ENCODE measurements at regions not wholly inside any gene's neighbourhood (a gene's known extent, or its start where the extent isn't known, plus 50 kb on each side); places are given as distances from the start of the nearest gene placed in this dataset.

DNA sequence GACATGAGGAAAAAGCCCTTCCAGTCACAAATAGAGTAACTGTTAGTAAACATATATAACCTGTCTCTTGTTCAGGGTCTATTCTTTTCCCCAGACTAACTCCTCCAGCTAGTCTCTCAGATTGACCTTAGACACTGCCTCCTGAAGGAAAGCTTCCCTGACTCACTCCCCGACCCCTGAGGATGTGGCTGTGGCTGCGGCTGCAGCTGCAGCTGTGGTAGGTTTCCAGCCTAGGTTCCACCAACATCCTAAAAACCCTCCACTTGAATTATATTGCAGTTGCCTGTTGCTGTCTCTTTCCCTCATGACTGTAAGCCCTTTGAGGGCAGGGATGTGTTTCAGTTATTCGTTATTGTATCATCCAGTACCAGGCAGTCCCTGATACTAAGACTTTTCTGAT is 132.9 kb upstream of the C1orf21 start:
- peaks cover 10% of the 10 kb centered on the region for H3K9me3 Mint-ChIP-seq (ENCODE audit: low read depth)
- no peak for DNase-seq (ENCODE audit: low spot score, unreplicated experiment)
- peaks cover 2% of the 10 kb centered on the region for H3K4me1 Mint-ChIP-seq (ENCODE audit: low read depth)
- no peak overlapping the region for H3K27ac Mint-ChIP-seq
- no peaks in the 10 kb centered on the region for H3K36me3 Mint-ChIP-seq (ENCODE audit: insufficient read depth)
- peaks cover 25% of the 10 kb centered on the region for H3K27me3 Mint-ChIP-seq
- TF ChIP-seq, protein P1, sequence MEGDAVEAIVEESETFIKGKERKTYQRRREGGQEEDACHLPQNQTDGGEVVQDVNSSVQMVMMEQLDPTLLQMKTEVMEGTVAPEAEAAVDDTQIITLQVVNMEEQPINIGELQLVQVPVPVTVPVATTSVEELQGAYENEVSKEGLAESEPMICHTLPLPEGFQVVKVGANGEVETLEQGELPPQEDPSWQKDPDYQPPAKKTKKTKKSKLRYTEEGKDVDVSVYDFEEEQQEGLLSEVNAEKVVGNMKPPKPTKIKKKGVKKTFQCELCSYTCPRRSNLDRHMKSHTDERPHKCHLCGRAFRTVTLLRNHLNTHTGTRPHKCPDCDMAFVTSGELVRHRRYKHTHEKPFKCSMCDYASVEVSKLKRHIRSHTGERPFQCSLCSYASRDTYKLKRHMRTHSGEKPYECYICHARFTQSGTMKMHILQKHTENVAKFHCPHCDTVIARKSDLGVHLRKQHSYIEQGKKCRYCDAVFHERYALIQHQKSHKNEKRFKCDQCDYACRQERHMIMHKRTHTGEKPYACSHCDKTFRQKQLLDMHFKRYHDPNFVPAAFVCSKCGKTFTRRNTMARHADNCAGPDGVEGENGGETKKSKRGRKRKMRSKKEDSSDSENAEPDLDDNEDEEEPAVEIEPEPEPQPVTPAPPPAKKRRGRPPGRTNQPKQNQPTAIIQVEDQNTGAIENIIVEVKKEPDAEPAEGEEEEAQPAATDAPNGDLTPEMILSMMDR (IDR thresholded peaks at IDR 0.05; ENCODE audit: unreplicated experiment): no peak
- H3K4me3 Mint-ChIP-seq (ENCODE audit: low read depth): no peak overlapping the region

- no peak overlapping the region for H3K4me3 Mint-ChIP-seq (ENCODE audit: low read depth)
- no peak overlapping the region for H3K27ac Mint-ChIP-seq
- H3K36me3 Mint-ChIP-seq (ENCODE audit: insufficient read depth): no peaks in the 10 kb centered on the region
- DNase-seq (ENCODE audit: low spot score, unreplicated experiment): no peak
- H3K4me1 Mint-ChIP-seq (ENCODE audit: low read depth): no peaks in the 10 kb centered on the region
- peaks cover 18% of the 10 kb centered on the region for H3K27me3 Mint-ChIP-seq
- H3K9me3 Mint-ChIP-seq (ENCODE audit: low read depth): peaks cover 4% of the 10 kb centered on the region
- TF ChIP-seq, protein P1 (IDR thresholded peaks at IDR 0.05; ENCODE audit: unreplicated experiment): no peak
Observed at GRCh38 chr1:184254849-184255248, 132.0 kb upstream of the C1orf21 start.

- peaks cover 4% of the 10 kb centered on the region for H3K9me3 Mint-ChIP-seq (ENCODE audit: low read depth)
- TF ChIP-seq, protein P1 (IDR thresholded peaks at IDR 0.05; ENCODE audit: unreplicated experiment): no peak
- DNase-seq (ENCODE audit: low spot score, unreplicated experiment): no peak
- H3K36me3 Mint-ChIP-seq (ENCODE audit: insufficient read depth): no peaks in the 10 kb centered on the region
- no peaks in the 10 kb centered on the region for H3K4me1 Mint-ChIP-seq (ENCODE audit: low read depth)
- H3K27me3 Mint-ChIP-seq: peaks cover 15% of the 10 kb centered on the region
- H3K27ac Mint-ChIP-seq: no peak overlapping the region
- no peak overlapping the region for H3K4me3 Mint-ChIP-seq (ENCODE audit: low read depth)
Observed at GRCh38 chr1:184255560-184255959, 131.3 kb upstream of the C1orf21 start.

DNA sequence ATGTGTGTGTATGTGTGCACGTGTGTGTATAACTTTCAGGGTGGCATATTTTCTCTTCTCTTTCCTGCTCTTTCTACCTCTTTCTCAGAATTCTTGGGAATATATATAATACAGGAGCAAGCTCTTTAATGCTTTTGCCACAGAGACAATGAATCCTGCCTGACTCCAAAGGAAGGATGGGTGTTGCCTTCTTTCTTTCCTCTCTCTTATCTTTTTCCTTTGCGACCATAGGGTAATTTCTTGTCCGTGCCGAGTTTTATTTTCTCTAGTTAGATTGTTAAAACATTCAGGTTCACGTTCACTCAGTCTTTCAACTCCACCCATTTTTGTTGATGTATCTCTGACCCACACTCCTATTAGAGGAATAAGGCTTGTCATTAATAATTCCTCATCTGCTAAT is 129.0 kb upstream of the C1orf21 start:
- Mint-ChIP-seq H3K27me3 (peaks cover 16% of the 10 kb centered on the region), H3K27ac (no peak overlapping the region), H3K9me3 (ENCODE audit: low read depth) (peaks cover 4% of the 10 kb centered on the region), H3K36me3 (ENCODE audit: insufficient read depth) (no peaks in the 10 kb centered on the region), H3K4me1 (ENCODE audit: low read depth) (no peaks in the 10 kb centered on the region), H3K4me3 (ENCODE audit: low read depth) (no peak overlapping the region)
- DNase-seq (ENCODE audit: low spot score, unreplicated experiment): no peak
- TF ChIP-seq, protein P1 (IDR thresholded peaks at IDR 0.05; ENCODE audit: unreplicated experiment): no peak

DNA sequence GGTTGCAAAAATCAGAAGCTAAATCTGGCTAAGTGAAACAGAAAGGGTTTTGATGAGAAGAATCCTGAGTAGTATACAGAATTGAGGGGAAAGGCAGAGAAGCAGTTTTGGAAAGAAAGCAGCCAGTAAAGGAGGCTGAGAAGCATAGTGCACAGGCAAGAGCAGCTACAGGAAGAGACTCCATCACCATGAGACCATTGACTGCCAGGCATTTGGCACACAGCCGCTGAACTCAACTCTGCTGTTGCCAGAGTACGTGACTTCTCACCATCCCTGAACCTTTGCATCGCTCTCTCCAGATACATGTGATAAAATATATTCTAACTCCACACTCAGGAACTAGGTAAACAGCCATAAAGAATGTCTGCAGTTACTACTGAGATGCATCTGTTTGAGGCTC is 128.3 kb upstream of the C1orf21 start:
- H3K9me3 Mint-ChIP-seq (ENCODE audit: low read depth): peaks cover 4% of the 10 kb centered on the region
- DNase-seq (ENCODE audit: low spot score, unreplicated experiment): no peak
- no peak overlapping the region for H3K4me3 Mint-ChIP-seq (ENCODE audit: low read depth)
- H3K27ac Mint-ChIP-seq: no peak overlapping the region
- TF ChIP-seq, protein P1 (IDR thresholded peaks at IDR 0.05; ENCODE audit: unreplicated experiment): no peak
- no peaks in the 10 kb centered on the region for H3K4me1 Mint-ChIP-seq (ENCODE audit: low read depth)
- H3K27me3 Mint-ChIP-seq: peaks cover 16% of the 10 kb centered on the region
- H3K36me3 Mint-ChIP-seq (ENCODE audit: insufficient read depth): no peaks in the 10 kb centered on the region

Measured in progenitor cell of endocrine pancreas (in vitro differentiated cells).